Colonic mucosa (tissue), 4 donors: ENCODE measurements at regions not wholly inside any gene's neighbourhood (a gene's known extent, or its start where the extent isn't known, plus 50 kb on each side); places are given as distances from the start of the nearest gene placed in this dataset.

Source experiments
- DNase-seq: peaks from one replicate; pipeline ENCODE4 v3.0.0-alpha.2; 2020
- H3K27ac ChIP-seq: fragments of 200-600 bp; one replicate; pipeline ENCODE4 v1.8.0; 2021
- H3K27me3 ChIP-seq: fragments of 200-600 bp; one replicate; pipeline ENCODE4 v1.8.0; 2021
- H3K36me3 ChIP-seq: fragments of 200-600 bp; one replicate; pipeline ENCODE4 v1.8.0; 2021
- H3K4me1 ChIP-seq: fragments of 200-600 bp; one replicate; pipeline ENCODE4 v1.8.0; 2021; ENCODE audit warnings: mild to moderate bottlenecking
- H3K4me3 ChIP-seq: fragments of 200-600 bp; one replicate; pipeline ENCODE4 v1.8.0; 2021
- H3K9ac ChIP-seq, 2 donors: one replicate each; pipeline ENCODE4 v1.7.0; 2013; ENCODE audit warnings: control low read depth in 2 of 2, low read depth in 2 of 2, low read length in 2 of 2
- H3K9me3 ChIP-seq: fragments of 200-600 bp; one replicate; pipeline ENCODE4 v1.8.0; 2021
- intact Hi-C: fragments of 100-400 bp; cut with DNase I; formaldehyde crosslinking; loops from one replicate; pipeline ENCODE4 v1.14.1; 2022
- TF ChIP-seq, protein P1 (sequence below): fragments of 200-600 bp; IDR thresholded peaks from one replicate; pipeline ENCODE4 v1.8.0; 2022; ENCODE audit warnings: antibody characterized with exemption, mild to moderate bottlenecking
- donor health status: healthy.
- donor health status: DM: no; HTN: no; CAD: no.
- donor health status: DM: no; HTN: no; CAD: no.

DNA sequence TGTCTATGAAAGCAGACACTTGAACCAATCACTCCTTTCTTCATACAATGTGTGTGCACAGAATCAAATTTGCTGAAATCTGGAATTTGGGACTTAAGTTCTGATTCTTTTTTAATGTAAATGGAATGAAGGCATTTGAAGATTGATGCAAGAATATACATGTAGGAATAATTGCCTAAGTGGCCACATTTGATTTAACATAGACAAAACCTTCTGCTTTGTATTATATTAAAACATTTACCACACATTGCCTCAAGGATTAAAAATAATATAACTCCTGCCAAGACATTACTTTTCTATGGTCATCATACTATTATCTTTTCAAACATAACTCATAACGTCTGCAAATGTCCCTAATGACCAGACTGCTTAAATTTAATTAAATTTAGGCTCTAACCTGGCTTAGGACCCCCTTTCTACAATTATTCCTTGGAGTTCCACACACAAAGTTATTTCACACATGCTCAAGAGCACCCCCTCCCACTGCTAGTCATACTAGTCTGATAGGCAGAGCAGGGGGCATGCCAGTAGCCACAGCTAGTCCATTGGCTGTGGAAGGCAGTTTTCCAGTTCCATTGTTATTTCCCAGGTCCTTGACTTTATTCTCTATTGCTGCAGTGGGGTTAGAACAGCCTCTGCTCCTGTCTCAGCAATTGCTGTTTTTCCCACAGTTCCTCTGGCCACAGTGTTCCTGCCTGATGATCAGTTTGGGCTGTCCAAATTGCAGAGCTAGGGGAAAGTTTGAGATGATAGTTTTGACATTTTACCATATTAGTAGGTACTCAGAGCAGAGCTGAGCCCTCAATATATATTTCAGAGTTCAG lies 360.6 kb upstream of the GRAMD2B start:
- no peaks in the 10 kb centered on the region for H3K4me1 ChIP-seq
- H3K9ac ChIP-seq, result no peak overlapping the region
- TF ChIP-seq, protein P1, sequence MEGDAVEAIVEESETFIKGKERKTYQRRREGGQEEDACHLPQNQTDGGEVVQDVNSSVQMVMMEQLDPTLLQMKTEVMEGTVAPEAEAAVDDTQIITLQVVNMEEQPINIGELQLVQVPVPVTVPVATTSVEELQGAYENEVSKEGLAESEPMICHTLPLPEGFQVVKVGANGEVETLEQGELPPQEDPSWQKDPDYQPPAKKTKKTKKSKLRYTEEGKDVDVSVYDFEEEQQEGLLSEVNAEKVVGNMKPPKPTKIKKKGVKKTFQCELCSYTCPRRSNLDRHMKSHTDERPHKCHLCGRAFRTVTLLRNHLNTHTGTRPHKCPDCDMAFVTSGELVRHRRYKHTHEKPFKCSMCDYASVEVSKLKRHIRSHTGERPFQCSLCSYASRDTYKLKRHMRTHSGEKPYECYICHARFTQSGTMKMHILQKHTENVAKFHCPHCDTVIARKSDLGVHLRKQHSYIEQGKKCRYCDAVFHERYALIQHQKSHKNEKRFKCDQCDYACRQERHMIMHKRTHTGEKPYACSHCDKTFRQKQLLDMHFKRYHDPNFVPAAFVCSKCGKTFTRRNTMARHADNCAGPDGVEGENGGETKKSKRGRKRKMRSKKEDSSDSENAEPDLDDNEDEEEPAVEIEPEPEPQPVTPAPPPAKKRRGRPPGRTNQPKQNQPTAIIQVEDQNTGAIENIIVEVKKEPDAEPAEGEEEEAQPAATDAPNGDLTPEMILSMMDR, result no peak
- H3K4me3 ChIP-seq, result no peak overlapping the region
- no peaks in the 10 kb centered on the region for H3K27me3 ChIP-seq
- H3K9me3 ChIP-seq, result no peaks in the 10 kb centered on the region
- intact Hi-C loops, result no loop called here
- no peak overlapping the region for H3K27ac ChIP-seq
- H3K36me3 ChIP-seq, result no peaks in the 10 kb centered on the region
- DNase-seq, result no peak

DNA sequence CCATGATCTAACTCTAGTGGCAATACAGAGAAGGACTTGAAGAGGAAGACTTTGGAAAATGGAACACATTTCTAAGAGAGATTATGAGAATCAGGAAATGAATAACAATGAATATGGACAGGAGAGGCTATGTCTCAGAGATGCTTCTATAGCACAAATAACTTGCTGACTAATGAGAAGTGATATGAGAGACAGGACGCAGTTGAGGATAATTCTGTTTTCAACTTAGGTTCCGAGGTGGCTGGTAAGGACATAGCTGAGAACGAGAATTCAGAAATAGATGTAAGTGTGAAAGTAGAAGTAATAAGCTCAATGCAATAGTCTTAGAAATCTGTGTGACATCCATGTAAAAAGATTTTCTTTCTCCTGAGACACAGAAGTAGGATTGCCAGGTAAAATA lies 358.1 kb upstream of the GRAMD2B start:
- no peak for DNase-seq
- TF ChIP-seq, protein P1, result no peak
- intact Hi-C loops, result no loop called here

DNA sequence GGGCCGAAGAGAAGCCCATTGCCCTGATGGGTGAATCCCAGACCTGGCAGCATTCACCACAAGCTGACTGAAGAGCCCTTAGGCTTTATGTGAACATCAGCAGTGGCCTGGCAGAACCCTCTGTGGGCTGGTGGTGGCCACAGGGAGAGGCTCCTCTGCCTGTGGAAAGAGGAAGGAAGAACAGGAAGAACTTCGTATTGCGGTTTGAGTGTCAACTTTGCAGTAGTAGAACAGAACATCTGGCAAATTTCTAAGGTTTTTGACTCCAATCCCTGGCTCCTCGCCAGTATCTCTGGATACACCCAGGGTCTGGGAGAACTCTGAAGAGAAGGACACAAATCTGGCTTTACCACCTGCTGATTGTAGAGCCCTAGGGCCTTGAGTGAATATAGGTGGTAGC lies 356.4 kb upstream of the GRAMD2B start:
- TF ChIP-seq, protein P1, result no peak
- H3K9me3 ChIP-seq, result no peaks in the 10 kb centered on the region
- no peak overlapping the region for H3K27ac ChIP-seq
- no peaks in the 10 kb centered on the region for H3K4me1 ChIP-seq
- no peaks in the 10 kb centered on the region for H3K36me3 ChIP-seq
- intact Hi-C loops, result no loop called here
- no peak overlapping the region for H3K9ac ChIP-seq
- DNase-seq, result no peak
- no peak overlapping the region for H3K4me3 ChIP-seq
- no peaks in the 10 kb centered on the region for H3K27me3 ChIP-seq

More for the DNA sequence above, 358.1 kb upstream of the GRAMD2B start:
- H3K9ac ChIP-seq, result no peak overlapping the region
- no peak overlapping the region for H3K27ac ChIP-seq
- H3K4me1 ChIP-seq, result no peaks in the 10 kb centered on the region
- no peak overlapping the region for H3K4me3 ChIP-seq
- H3K27me3 ChIP-seq, result no peaks in the 10 kb centered on the region
- H3K36me3 ChIP-seq, result no peaks in the 10 kb centered on the region
- no peaks in the 10 kb centered on the region for H3K9me3 ChIP-seq

DNA sequence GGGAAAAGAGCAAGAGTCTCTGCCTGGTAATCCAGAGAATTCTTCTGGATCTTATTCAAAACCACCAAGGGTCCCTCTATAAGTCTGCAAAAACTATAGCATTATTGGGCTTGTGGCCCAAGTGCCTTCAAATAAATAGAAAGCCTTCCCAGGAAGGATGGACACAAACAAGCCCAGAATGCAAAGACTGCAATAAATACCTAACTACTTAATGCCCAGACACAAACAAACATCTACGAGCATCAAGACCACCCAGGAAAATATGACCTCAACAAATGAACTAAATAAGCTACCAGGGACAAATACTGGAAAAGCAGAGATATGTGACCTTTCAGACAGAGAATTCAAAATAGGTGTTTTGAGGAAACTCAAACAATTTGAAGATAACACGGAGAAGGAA lies 355.8 kb upstream of the GRAMD2B start:
- Histone ChIP-seq H3K36me3 (no peaks in the 10 kb centered on the region), H3K27ac (no peak overlapping the region), H3K9ac (no peak overlapping the region), H3K4me3 (no peak overlapping the region), H3K9me3 (no peaks in the 10 kb centered on the region), H3K4me1 (no peaks in the 10 kb centered on the region), H3K27me3 (no peaks in the 10 kb centered on the region)
- no peak for DNase-seq
- intact Hi-C loops, result no loop called here
- TF ChIP-seq, protein P1, result no peak

DNA sequence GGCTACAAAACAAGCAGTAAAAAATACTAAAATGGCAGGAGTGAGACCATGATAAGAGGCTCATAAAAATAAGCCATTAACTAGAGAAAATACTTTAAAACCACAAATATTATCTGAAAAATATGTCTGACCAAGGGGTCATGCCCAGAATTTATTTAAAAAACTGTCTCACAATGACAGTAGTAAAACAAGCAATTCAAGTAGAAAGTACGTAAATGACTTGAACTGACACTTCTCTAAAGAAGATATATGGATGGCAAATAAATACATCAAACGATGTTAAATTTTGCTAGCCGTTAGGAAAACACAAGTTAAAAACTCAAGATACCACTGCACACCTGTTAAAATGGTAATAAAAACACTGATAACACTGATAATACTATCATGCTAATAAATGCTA lies 353.9 kb upstream of the GRAMD2B start:
- H3K4me3 ChIP-seq, result no peak overlapping the region
- no peak for DNase-seq
- H3K9me3 ChIP-seq, result no peaks in the 10 kb centered on the region
- intact Hi-C loops, result no loop called here
- H3K9ac ChIP-seq, result no peak overlapping the region
- H3K36me3 ChIP-seq, result no peaks in the 10 kb centered on the region
- no peaks in the 10 kb centered on the region for H3K27me3 ChIP-seq
- no peak overlapping the region for H3K27ac ChIP-seq
- no peaks in the 10 kb centered on the region for H3K4me1 ChIP-seq
- TF ChIP-seq, protein P1, result no peak
